ENCODE measurements at regions not wholly inside any gene's neighbourhood (a gene's known extent, or its start where the extent isn't known, plus 50 kb on each side); places are given as distances from the start of the nearest gene placed in this dataset.

- POLR2A ChIA-PET: no interaction called here
- H3K36me3 Mint-ChIP-seq: no peaks in the 10 kb centered on the region
- no peaks in the 10 kb centered on the region for H3K27me3 ChIP-seq (ENCODE audit: insufficient read depth, low read length, poor library complexity, severe bottlenecking)
- CTCF ChIA-PET: interaction anchor here (1.6 kb wide), 1 partner anchor 10 kb away, joined by 3 read pairs; no protein-coding TSS in a partner anchor
- H3K4me3 ChIP-seq (ENCODE audit: low read length): peak overlapping the region; percentile 63
- no peaks in the 10 kb centered on the region for H3K27me3 Mint-ChIP-seq
- no peak for DNase-seq
- no peak overlapping the region for H3K27ac ChIP-seq (ENCODE audit: low read depth, low read length)
- H3K36me3 ChIP-seq (ENCODE audit: insufficient read depth, low read length): no peaks in the 10 kb centered on the region
- H3K9me3 ChIP-seq (ENCODE audit: low read length): no peaks in the 10 kb centered on the region
- H3K9me3 Mint-ChIP-seq: no peaks in the 10 kb centered on the region
- peaks cover 16% of the 10 kb centered on the region for H3K4me1 ChIP-seq (ENCODE audit: insufficient read depth, low read length)
- peaks cover 14 to 19% (median 17%) of the 10 kb centered on the region in 3 donors for H3K4me1 Mint-ChIP-seq
- H3K4me3 Mint-ChIP-seq: peak overlapping the region; percentile 48 to 85 (median 82)
- H3K27ac Mint-ChIP-seq: peak overlapping the region in 6 of 8 donors; percentile 43 to 87 (median 81)
Observed at GRCh38 chr12:124713041-124713435, 145.6 kb upstream of the NCOR2 start.

DNA sequence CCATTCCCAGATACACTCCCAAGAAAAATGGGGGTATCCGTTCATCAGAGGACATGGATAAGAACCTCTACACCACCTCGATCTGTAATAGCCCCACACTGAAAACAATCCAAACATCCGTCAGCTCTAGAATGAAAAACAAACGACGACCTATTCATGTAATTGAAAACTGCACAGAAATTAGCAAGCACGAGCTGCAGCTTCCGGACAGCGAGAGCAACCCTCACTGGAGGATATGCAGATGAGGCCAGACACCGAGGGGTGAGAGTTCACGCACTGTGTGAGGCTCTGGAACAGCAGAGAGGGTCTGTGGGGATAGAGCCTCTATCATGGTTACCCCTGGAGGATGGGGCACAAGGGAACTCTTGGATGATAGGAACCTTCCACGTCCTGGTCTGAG is 143.9 kb upstream of the NCOR2 start:
- no peaks in the 10 kb centered on the region for H3K9me3 ChIP-seq (ENCODE audit: low read length)
- CTCF ChIA-PET: interaction anchor here (0.9 to 1.6 kb wide), 3 partner anchors 11 to 258 kb away, joined by 3 to 4 read pairs (median 3); no protein-coding TSS in a partner anchor
- H3K4me3 Mint-ChIP-seq: no peak overlapping the region
- no peaks in the 10 kb centered on the region for H3K27me3 Mint-ChIP-seq
- H3K36me3 Mint-ChIP-seq: no peaks in the 10 kb centered on the region
- peaks cover 16% of the 10 kb centered on the region for H3K4me1 ChIP-seq (ENCODE audit: insufficient read depth, low read length)
- H3K9me3 Mint-ChIP-seq: peaks cover 0 to 5% (median 0%) of the 10 kb centered on the region in 5 donors
- DNase-seq: no peak
- POLR2A ChIA-PET: no interaction called here
- H3K4me3 ChIP-seq (ENCODE audit: low read length): no peak overlapping the region
- H3K36me3 ChIP-seq (ENCODE audit: insufficient read depth, low read length): no peaks in the 10 kb centered on the region
- no peaks in the 10 kb centered on the region for H3K27me3 ChIP-seq (ENCODE audit: insufficient read depth, low read length, poor library complexity, severe bottlenecking)
- H3K27ac ChIP-seq (ENCODE audit: low read depth, low read length): no peak overlapping the region
- peak overlapping the region in 1 of 8 donors; percentile 13 for H3K27ac Mint-ChIP-seq
- peaks cover 14 to 19% (median 17%) of the 10 kb centered on the region in 3 donors for H3K4me1 Mint-ChIP-seq

DNA sequence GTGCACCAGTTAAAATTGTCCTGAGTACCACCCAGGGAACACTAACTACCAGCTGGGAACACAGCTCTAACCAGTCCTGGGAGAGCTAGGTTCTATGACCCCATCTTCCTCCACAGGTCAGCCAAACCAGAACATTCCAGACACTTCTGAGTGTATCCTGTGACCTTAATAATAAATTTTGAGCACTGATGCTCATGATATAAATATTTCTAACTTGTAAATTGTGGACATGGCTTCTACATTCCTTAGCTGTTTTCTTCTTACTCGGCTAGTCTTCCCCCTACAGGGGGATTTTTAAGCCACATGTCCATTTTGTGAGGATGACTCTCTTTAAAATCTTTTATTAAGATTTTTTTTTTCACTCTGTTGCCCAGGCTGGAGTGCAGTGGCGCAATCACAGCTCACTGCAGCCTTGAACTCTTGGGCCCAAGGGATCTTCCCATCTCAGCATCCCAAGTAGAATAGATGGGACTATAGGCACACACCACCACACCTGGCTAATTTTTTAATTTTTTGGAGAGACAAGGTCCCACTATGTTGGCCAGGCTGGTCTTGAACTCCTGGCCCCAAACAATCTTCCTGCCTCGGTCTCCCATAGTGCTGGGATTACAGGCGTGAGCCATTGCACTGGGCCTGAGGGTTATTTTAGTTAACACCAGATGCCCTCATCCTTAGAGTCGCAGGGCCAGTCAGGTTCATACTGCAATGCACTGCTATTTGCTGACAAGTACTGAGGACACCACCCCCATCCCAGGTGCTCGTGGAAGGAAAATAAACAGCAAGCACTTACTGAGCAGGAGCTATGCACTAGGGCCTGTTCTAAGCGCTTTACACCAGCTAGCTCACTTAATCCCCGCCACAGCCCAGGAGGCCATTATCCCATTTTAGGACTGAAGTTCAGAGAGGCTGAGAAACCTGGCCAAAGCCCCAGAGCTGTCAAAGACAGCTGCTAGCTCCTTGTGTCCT is 142.6 kb upstream of the NCOR2 start:
- H3K27ac ChIP-seq (ENCODE audit: low read depth, low read length): no peak overlapping the region
- ChIA-PET CTCF (interaction anchor here (0.9 kb wide), 2 partner anchors 24 to 257 kb away, joined by 3 to 4 read pairs; no protein-coding TSS in a partner anchor), POLR2A (no interaction called here)
- H3K9me3 ChIP-seq (ENCODE audit: low read length): no peaks in the 10 kb centered on the region
- peaks cover 0 to 5% (median 0%) of the 10 kb centered on the region in 5 donors for H3K9me3 Mint-ChIP-seq
- no peaks in the 10 kb centered on the region for H3K36me3 ChIP-seq (ENCODE audit: insufficient read depth, low read length)
- H3K27me3 ChIP-seq (ENCODE audit: insufficient read depth, low read length, poor library complexity, severe bottlenecking): no peaks in the 10 kb centered on the region
- H3K4me1 ChIP-seq (ENCODE audit: insufficient read depth, low read length): peaks cover 16% of the 10 kb centered on the region
- H3K36me3 Mint-ChIP-seq: no peaks in the 10 kb centered on the region
- DNase-seq: no peak
- peaks cover 14 to 19% (median 17%) of the 10 kb centered on the region in 3 donors for H3K4me1 Mint-ChIP-seq
- no peak overlapping the region for H3K4me3 Mint-ChIP-seq
- H3K4me3 ChIP-seq (ENCODE audit: low read length): no peak overlapping the region
- H3K27ac Mint-ChIP-seq: peak overlapping the region in 1 of 8 donors; percentile 61
- no peaks in the 10 kb centered on the region for H3K27me3 Mint-ChIP-seq

DNA sequence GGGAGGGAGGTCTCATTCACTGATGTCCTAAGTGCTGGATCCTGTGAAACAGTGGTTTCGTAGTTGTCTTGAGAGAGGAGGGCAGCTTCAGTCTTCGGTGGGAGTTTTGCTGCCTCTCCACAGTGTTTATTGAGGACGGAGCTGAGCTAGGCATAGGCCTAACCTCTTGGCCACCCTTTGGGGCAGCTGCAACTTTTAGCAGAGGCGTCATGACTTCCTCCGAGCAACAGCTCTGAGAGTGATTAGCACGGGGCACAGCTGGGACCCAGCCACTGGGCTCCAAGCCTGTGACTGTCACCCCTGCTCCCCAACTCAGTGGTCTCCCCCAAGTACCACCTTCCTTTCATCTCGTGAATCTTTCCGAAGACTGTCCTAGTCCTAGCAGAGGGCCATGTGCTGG is 139.9 kb upstream of the NCOR2 start:
- H3K9me3 Mint-ChIP-seq: peaks cover 0 to 5% (median 0%) of the 10 kb centered on the region in 5 donors
- POLR2A ChIA-PET: no interaction called here
- no peaks in the 10 kb centered on the region for H3K27me3 Mint-ChIP-seq
- H3K4me3 Mint-ChIP-seq: no peak overlapping the region
- H3K27ac ChIP-seq (ENCODE audit: low read depth, low read length): no peak overlapping the region
- H3K27me3 ChIP-seq (ENCODE audit: insufficient read depth, low read length, poor library complexity, severe bottlenecking): no peaks in the 10 kb centered on the region
- no peaks in the 10 kb centered on the region for H3K9me3 ChIP-seq (ENCODE audit: low read length)
- H3K27ac Mint-ChIP-seq: no peak overlapping the region
- H3K4me1 ChIP-seq (ENCODE audit: insufficient read depth, low read length): no peaks in the 10 kb centered on the region
- no peaks in the 10 kb centered on the region for H3K4me1 Mint-ChIP-seq
- no peaks in the 10 kb centered on the region for H3K36me3 Mint-ChIP-seq
- DNase-seq: no peak
- CTCF ChIA-PET: interaction anchor here (1.2 kb wide), 1 partner anchor 9 kb away, joined by 3 read pairs; no protein-coding TSS in a partner anchor
- H3K4me3 ChIP-seq (ENCODE audit: low read length): no peak overlapping the region
- H3K36me3 ChIP-seq (ENCODE audit: insufficient read depth, low read length): no peaks in the 10 kb centered on the region

- Histone ChIP-seq H3K9me3 (ENCODE audit: low read length) (no peaks in the 10 kb centered on the region), H3K4me3 (ENCODE audit: low read length) (no peak overlapping the region), H3K4me1 (ENCODE audit: insufficient read depth, low read length) (no peaks in the 10 kb centered on the region), H3K36me3 (ENCODE audit: insufficient read depth, low read length) (no peaks in the 10 kb centered on the region), H3K27ac (ENCODE audit: low read depth, low read length) (no peak overlapping the region), H3K27me3 (ENCODE audit: insufficient read depth, low read length, poor library complexity, severe bottlenecking) (no peaks in the 10 kb centered on the region)
- no peaks in the 10 kb centered on the region for H3K36me3 Mint-ChIP-seq
- H3K27me3 Mint-ChIP-seq: no peaks in the 10 kb centered on the region
- H3K4me1 Mint-ChIP-seq: no peaks in the 10 kb centered on the region
- peaks cover 0 to 5% (median 0%) of the 10 kb centered on the region in 5 donors for H3K9me3 Mint-ChIP-seq
- no peak for DNase-seq
- H3K27ac Mint-ChIP-seq: peak overlapping the region in 1 of 8 donors; percentile 77
- no peak overlapping the region for H3K4me3 Mint-ChIP-seq
- CTCF ChIA-PET: no interaction called here
- POLR2A ChIA-PET: interaction anchor here (0.6 kb wide), 1 partner anchor 256 kb away, joined by 4 read pairs; no protein-coding TSS in a partner anchor
Observed at GRCh38 chr12:124706363-124706762, 139.0 kb upstream of the NCOR2 start.

- ChIA-PET CTCF (no interaction called here), POLR2A (no interaction called here)
- Histone ChIP-seq H3K36me3 (ENCODE audit: insufficient read depth, low read length) (no peaks in the 10 kb centered on the region), H3K27me3 (ENCODE audit: insufficient read depth, low read length, poor library complexity, severe bottlenecking) (no peaks in the 10 kb centered on the region), H3K9me3 (ENCODE audit: low read length) (no peaks in the 10 kb centered on the region), H3K4me1 (ENCODE audit: insufficient read depth, low read length) (no peaks in the 10 kb centered on the region), H3K27ac (ENCODE audit: low read depth, low read length) (no peak overlapping the region), H3K4me3 (ENCODE audit: low read length) (no peak overlapping the region)
- H3K27ac Mint-ChIP-seq: no peak overlapping the region
- DNase-seq: no peak
- no peaks in the 10 kb centered on the region for H3K4me1 Mint-ChIP-seq
- H3K27me3 Mint-ChIP-seq: peaks cover 0 to 2% of the 10 kb centered on the region in 2 donors
- H3K4me3 Mint-ChIP-seq: no peak overlapping the region
- H3K36me3 Mint-ChIP-seq: no peaks in the 10 kb centered on the region
- H3K9me3 Mint-ChIP-seq: peaks cover 0 to 5% (median 0%) of the 10 kb centered on the region in 5 donors
Observed at GRCh38 chr12:124705545-124706138, 138.2 kb upstream of the NCOR2 start.

DNA sequence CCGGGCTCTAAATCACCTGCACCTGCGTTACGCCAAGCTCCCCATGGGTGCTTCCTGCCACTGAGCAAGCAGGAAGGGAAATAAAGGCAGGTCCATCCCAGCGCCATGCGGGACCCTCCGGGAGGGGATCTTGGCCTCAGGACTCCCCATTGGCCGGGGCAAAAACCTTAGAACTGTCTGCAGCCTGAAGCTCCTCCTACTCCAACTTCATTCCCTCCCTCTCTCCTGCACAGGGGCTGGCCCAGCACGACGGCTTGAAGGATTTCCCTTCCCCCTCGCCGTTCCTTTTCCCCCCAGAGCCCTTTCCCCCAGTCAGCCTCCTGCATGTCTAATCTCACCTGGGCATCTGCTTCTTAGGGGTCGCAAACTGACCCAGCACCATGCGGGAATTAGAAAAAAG is 137.2 kb upstream of the NCOR2 start:
- H3K27me3 Mint-ChIP-seq: peaks cover 0 to 5% of the 10 kb centered on the region in 2 donors
- H3K4me1 Mint-ChIP-seq: no peaks in the 10 kb centered on the region
- POLR2A ChIA-PET: no interaction called here

GRCh38 chr12:124703856-124704255 is 136.4 kb upstream of the NCOR2 start:
- no peak overlapping the region for H3K27ac Mint-ChIP-seq
- POLR2A ChIA-PET: no interaction called here

More for the DNA sequence above, 137.2 kb upstream of the NCOR2 start:
- Mint-ChIP-seq H3K4me3 (no peak overlapping the region), H3K27ac (no peak overlapping the region), H3K9me3 (peaks cover 0 to 5% (median 0%) of the 10 kb centered on the region in 5 donors), H3K36me3 (no peaks in the 10 kb centered on the region)
- H3K27ac ChIP-seq (ENCODE audit: low read depth, low read length): no peak overlapping the region
- H3K27me3 ChIP-seq (ENCODE audit: insufficient read depth, low read length, poor library complexity, severe bottlenecking): no peaks in the 10 kb centered on the region
- no peak for DNase-seq
- no peaks in the 10 kb centered on the region for H3K36me3 ChIP-seq (ENCODE audit: insufficient read depth, low read length)
- H3K4me1 ChIP-seq (ENCODE audit: insufficient read depth, low read length): no peaks in the 10 kb centered on the region
- H3K9me3 ChIP-seq (ENCODE audit: low read length): no peaks in the 10 kb centered on the region
- H3K4me3 ChIP-seq (ENCODE audit: low read length): no peak overlapping the region
- CTCF ChIA-PET: no interaction called here

More at GRCh38 chr12:124703856-124704255, 136.4 kb upstream of the NCOR2 start:
- Mint-ChIP-seq H3K4me1 (no peaks in the 10 kb centered on the region), H3K36me3 (no peaks in the 10 kb centered on the region), H3K4me3 (no peak overlapping the region), H3K27me3 (peaks cover 5 to 8% of the 10 kb centered on the region in 2 donors), H3K9me3 (peaks cover 0 to 5% (median 0%) of the 10 kb centered on the region in 5 donors)
- Histone ChIP-seq H3K36me3 (ENCODE audit: insufficient read depth, low read length) (no peaks in the 10 kb centered on the region), H3K27me3 (ENCODE audit: insufficient read depth, low read length, poor library complexity, severe bottlenecking) (peaks cover 5% of the 10 kb centered on the region), H3K4me3 (ENCODE audit: low read length) (no peak overlapping the region), H3K27ac (ENCODE audit: low read depth, low read length) (no peak overlapping the region), H3K9me3 (ENCODE audit: low read length) (no peaks in the 10 kb centered on the region), H3K4me1 (ENCODE audit: insufficient read depth, low read length) (no peaks in the 10 kb centered on the region)
- CTCF ChIA-PET: no interaction called here
- DNase-seq: no peak
